Pancreas (tissue), 10 donors: ENCODE measurements at regions not wholly inside any gene's neighbourhood (a gene's known extent, or its start where the extent isn't known, plus 50 kb on each side); places are given as distances from the start of the nearest gene placed in this dataset.

Source experiments
- ATAC-seq, 4 donors: fragments of 200-7000 bp; cut with Tn5 transposase; one replicate each; pipeline versions ENCODE4 v1.8.0 to v1.9.1; 2020; ENCODE audit warnings: mild to moderate bottlenecking in 4 of 4, moderate library complexity in 4 of 4
- DNase-seq, 6 donors: peaks; one replicate each; pipeline ENCODE4 v3.0.0-alpha.2; 2020
- FAIRE-seq: peaks from 2 replicates; lab custom pipeline; 2012; peaks lifted over from hg19 to GRCh38; lab: Jason Lieb, UNC
- H3K27ac ChIP-seq, 4 donors: fragments of 200-600 bp; sonication (generic); 1 replicate in 3 of 4; 2 replicates in 1 of 4; pipeline versions ENCODE4 v1.5.0 to v1.8.0; 2020
- H3K27me3 ChIP-seq, 4 donors: fragments of 200-600 bp; one replicate each; pipeline ENCODE4 v1.8.0; 2021
- H3K36me3 ChIP-seq, 3 donors: fragments of 200-600 bp; sonication (generic) in 1 of 3; one replicate each; pipeline versions ENCODE4 v1.5.0 to v1.8.0; 2020 to 2021
- H3K4me1 ChIP-seq, 3 donors: fragments of 200-600 bp; one replicate each; pipeline ENCODE4 v1.8.0; 2021
- H3K4me3 ChIP-seq, 4 donors: fragments of 200-600 bp; sonication (generic) in 2 of 4; one replicate each; pipeline versions ENCODE4 v1.5.0 to v1.8.0; 2020 to 2021
- H3K9me3 ChIP-seq, 4 donors: fragments of 200-600 bp; one replicate each; pipeline ENCODE4 v1.8.0; 2021
- CTCF ChIP-seq, 4 donors: fragments of 200-600 bp; sonication (generic) in 3 of 4; IDR thresholded peaks; one replicate each; pipeline versions ENCODE4 v1.5.0 to v1.8.0; 2021; ENCODE audit warnings: antibody characterized with exemption in 4 of 4
- WGBS, 2 donors: extraction: QIAGEN DNeasy Blood & Tissue Kit; methylation state at CpG; one replicate each; pipeline ENCODE4 v1.1.7; 2013; 5-methylcytosine and 5-hydroxymethylcytosine counted together
- intact Hi-C, 3 donors: fragments of 100-400 bp; cut with DNase I; formaldehyde crosslinking; loops; one replicate each; pipeline versions ENCODE4 v1.11.1 to v1.14.2; 2022
- donor health status: healthy with polysubstance abuse.
- donor health status: DM: no; HTN: no; CAD: no; lungs with moderate emphysema.
- donor health status: DM: no; HTN: no; CAD: no.
- donor health status: control.
- donor health status: control.
- donor health status: Bipolar disorder and iron deficiency.
- donor health status: DM: yes; HTN: yes; CAD: no.
- donor health status: DM: no; HTN: no; CAD: no.
- donor health status: DM: no; HTN: no; CAD: no.
- donor health status: DM: yes; HTN: yes; CAD: no.

GRCh38 chr1:193607787-193608186 lies 421.4 kb upstream of the B3GALT2 start:
- Histone ChIP-seq H3K4me1 (peaks cover 0 to 3% (median 0%) of the 10 kb centered on the region in 3 donors), H3K27me3 (no peaks in the 10 kb centered on the region), H3K9me3 (no peaks in the 10 kb centered on the region), H3K27ac (no peak overlapping the region), H3K4me3 (no peak overlapping the region), H3K36me3 (no peaks in the 10 kb centered on the region)
- DNase-seq (no peak), FAIRE-seq (no peak), ATAC-seq (no peak)
- TF ChIP-seq CTCF (IDR thresholded peaks at IDR 0.05), result no peak
- 36 to 57% methylated on average over 3 of the region's 3 CpGs for WGBS, 2 donors
- intact Hi-C loops, result no loop called here

GRCh38 chr1:193606035-193606434 lies 419.6 kb upstream of the B3GALT2 start:
- no peak for FAIRE-seq
- ATAC-seq, result no peak
- intact Hi-C loops, result no loop called here
- Histone ChIP-seq H3K4me1 (peaks cover 0 to 3% (median 0%) of the 10 kb centered on the region in 3 donors), H3K27me3 (no peaks in the 10 kb centered on the region), H3K27ac (no peak overlapping the region), H3K4me3 (no peak overlapping the region), H3K9me3 (no peaks in the 10 kb centered on the region), H3K36me3 (no peaks in the 10 kb centered on the region)
- DNase-seq, result no peak
- TF ChIP-seq CTCF (IDR thresholded peaks at IDR 0.05), result no peak
- WGBS, 2 donors, result 85 to 90% methylated on average over 5 of the region's 5 CpGs

- TF ChIP-seq CTCF (IDR thresholded peaks at IDR 0.05), result no peak
- ATAC-seq, result no peak
- FAIRE-seq, result no peak
These were observed 416.3 kb upstream of the B3GALT2 start for GRCh38 chr1:193602705-193603104.

GRCh38 chr1:193593147-193593885 lies 406.9 kb upstream of the B3GALT2 start:
- FAIRE-seq, result no peak
- H3K9me3 ChIP-seq, result no peaks in the 10 kb centered on the region
- TF ChIP-seq CTCF (IDR thresholded peaks at IDR 0.05), result no peak
- no peaks in the 10 kb centered on the region for H3K4me1 ChIP-seq
- intact Hi-C loops, result no loop called here
- no peak for ATAC-seq
- H3K4me3 ChIP-seq, result no peak overlapping the region
- no peak for DNase-seq
- no peaks in the 10 kb centered on the region for H3K27me3 ChIP-seq
- no peak overlapping the region for H3K27ac ChIP-seq
- H3K36me3 ChIP-seq, result no peaks in the 10 kb centered on the region
- WGBS, 2 donors, result 59 to 66% methylated on average over 3 of the region's 3 CpGs

More at GRCh38 chr1:193602705-193603104, 416.3 kb upstream of the B3GALT2 start:
- H3K27ac ChIP-seq, result no peak overlapping the region
- DNase-seq, result no peak
- H3K4me1 ChIP-seq, result peaks cover 0 to 3% (median 0%) of the 10 kb centered on the region in 3 donors
- WGBS, 2 donors, result 78 to 95% methylated on average over 2 of the region's 2 CpGs
- H3K9me3 ChIP-seq, result no peaks in the 10 kb centered on the region
- H3K4me3 ChIP-seq, result no peak overlapping the region
- intact Hi-C loops, result no loop called here
- no peaks in the 10 kb centered on the region for H3K27me3 ChIP-seq
- no peaks in the 10 kb centered on the region for H3K36me3 ChIP-seq

- 86% methylated on average over 2 of the region's 2 CpGs for WGBS, 2 donors
- ATAC-seq (no peak), DNase-seq (no peak)
These were observed 405.9 kb upstream of the B3GALT2 start for GRCh38 chr1:193592317-193592716.

More at GRCh38 chr1:193592317-193592716, 405.9 kb upstream of the B3GALT2 start:
- TF ChIP-seq CTCF (IDR thresholded peaks at IDR 0.05), result no peak
- Histone ChIP-seq H3K27ac (no peak overlapping the region), H3K27me3 (no peaks in the 10 kb centered on the region), H3K36me3 (no peaks in the 10 kb centered on the region), H3K4me1 (no peaks in the 10 kb centered on the region), H3K9me3 (no peaks in the 10 kb centered on the region), H3K4me3 (no peak overlapping the region)
- intact Hi-C loops, result no loop called here
- no peak for FAIRE-seq
